Activated CD8-positive, alpha-beta T cell treated with anti-CD3 and anti-CD28 coated beads for 36 hours (primary cell): ENCODE measurements at regions not wholly inside any gene's neighbourhood (a gene's known extent, or its start where the extent isn't known, plus 50 kb on each side); places are given as distances from the start of the nearest gene placed in this dataset.
"Not testable (repeated sequence)": the region's sequence is repeated elsewhere in the genome, so short reads cannot be mapped to it uniquely, and the experiment has no call there.

Source experiments
- ATAC-seq: fragments of 200-7000 bp; cut with Tn5 transposase; one replicate; pipeline ENCODE4 v1.10.0; 2021; ENCODE audit warnings: mild to moderate bottlenecking, moderate library complexity
- CTCF ChIA-PET: fragments of 350-600 bp; sonication (Branson Sonifier 250); formaldehyde crosslinking; loops from one replicate; lab custom pipeline; 2021; ENCODE audit warnings: antibody characterized with exemption; lab: Charles Lee
- POLR2A ChIA-PET: fragments of 350-600 bp; sonication (Branson Sonifier 250); formaldehyde crosslinking; loops from one replicate; lab custom pipeline; 2021; ENCODE audit warnings: antibody characterized with exemption; lab: Charles Lee
- DNase-seq: peaks from one replicate; pipeline ENCODE4 v3.0.0-alpha.2; 2020
- H3K27ac Mint-ChIP-seq: one replicate; pipeline ENCODE4 v1.8.0; 2021; ENCODE audit warnings: mild to moderate bottlenecking, mixed read lengths
- H3K27me3 Mint-ChIP-seq: one replicate; pipeline ENCODE4 v1.8.0; 2021; ENCODE audit warnings: mixed read lengths
- H3K36me3 Mint-ChIP-seq: one replicate; pipeline ENCODE4 v1.8.0; 2021; ENCODE audit warnings: low read depth, mixed read lengths
- H3K4me1 Mint-ChIP-seq: one replicate; pipeline ENCODE4 v1.8.0; 2021; ENCODE audit warnings: low read depth, mixed read lengths
- H3K4me3 Mint-ChIP-seq: one replicate; pipeline ENCODE4 v1.8.0; 2021; ENCODE audit warnings: mild to moderate bottlenecking, moderate library complexity, mixed read lengths
- H3K9me3 Mint-ChIP-seq: one replicate; pipeline ENCODE4 v1.8.0; 2021; ENCODE audit warnings: mixed read lengths
- intact Hi-C: fragments of 100-400 bp; cut with micrococcal nuclease; formaldehyde crosslinking; loops from one replicate; pipeline ENCODE4 v1.10.0; 2022
- TF ChIP-seq, protein P1 (sequence below): fragments of 200-600 bp; IDR thresholded peaks from one replicate; pipeline ENCODE4 v1.8.0; 2022; ENCODE audit warnings: antibody characterized with exemption, mild to moderate bottlenecking

DNA sequence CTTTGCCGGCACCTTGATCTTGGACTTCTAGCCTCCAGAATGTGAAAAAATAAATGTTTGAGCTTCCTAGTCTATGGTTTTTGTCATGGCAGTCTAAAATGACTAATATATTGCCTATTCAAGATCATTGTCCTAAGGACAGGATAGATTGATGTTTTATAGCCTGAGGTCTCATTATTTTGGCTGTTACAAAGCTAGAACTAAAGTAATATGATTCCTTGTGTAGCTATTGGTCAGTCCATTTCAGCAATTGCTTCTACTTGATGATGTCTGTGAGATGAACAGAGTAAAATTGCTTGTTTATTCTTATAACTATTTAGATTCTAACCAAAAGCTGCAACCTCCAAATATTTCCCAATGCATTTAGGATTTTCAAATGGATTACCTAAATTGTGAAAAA lies 145.0 kb downstream of the HRH4 start:
- ChIA-PET CTCF (interaction anchor here (1.0 to 1.7 kb wide), 2 partner anchors 62 to 121 kb away, joined by 3 to 12 read pairs; no protein-coding TSS in a partner anchor), POLR2A (no interaction called here)
- Mint-ChIP-seq H3K4me3 (no peak overlapping the region), H3K4me1 (no peaks in the 10 kb centered on the region), H3K9me3 (no peaks in the 10 kb centered on the region), H3K27me3 (peaks cover 2% of the 10 kb centered on the region), H3K27ac (no peak overlapping the region), H3K36me3 (no peaks in the 10 kb centered on the region)
- intact Hi-C loops: no loop called here
- ATAC-seq: no peak
- TF ChIP-seq, protein P1, sequence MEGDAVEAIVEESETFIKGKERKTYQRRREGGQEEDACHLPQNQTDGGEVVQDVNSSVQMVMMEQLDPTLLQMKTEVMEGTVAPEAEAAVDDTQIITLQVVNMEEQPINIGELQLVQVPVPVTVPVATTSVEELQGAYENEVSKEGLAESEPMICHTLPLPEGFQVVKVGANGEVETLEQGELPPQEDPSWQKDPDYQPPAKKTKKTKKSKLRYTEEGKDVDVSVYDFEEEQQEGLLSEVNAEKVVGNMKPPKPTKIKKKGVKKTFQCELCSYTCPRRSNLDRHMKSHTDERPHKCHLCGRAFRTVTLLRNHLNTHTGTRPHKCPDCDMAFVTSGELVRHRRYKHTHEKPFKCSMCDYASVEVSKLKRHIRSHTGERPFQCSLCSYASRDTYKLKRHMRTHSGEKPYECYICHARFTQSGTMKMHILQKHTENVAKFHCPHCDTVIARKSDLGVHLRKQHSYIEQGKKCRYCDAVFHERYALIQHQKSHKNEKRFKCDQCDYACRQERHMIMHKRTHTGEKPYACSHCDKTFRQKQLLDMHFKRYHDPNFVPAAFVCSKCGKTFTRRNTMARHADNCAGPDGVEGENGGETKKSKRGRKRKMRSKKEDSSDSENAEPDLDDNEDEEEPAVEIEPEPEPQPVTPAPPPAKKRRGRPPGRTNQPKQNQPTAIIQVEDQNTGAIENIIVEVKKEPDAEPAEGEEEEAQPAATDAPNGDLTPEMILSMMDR: no peak
- DNase-seq: no peak

DNA sequence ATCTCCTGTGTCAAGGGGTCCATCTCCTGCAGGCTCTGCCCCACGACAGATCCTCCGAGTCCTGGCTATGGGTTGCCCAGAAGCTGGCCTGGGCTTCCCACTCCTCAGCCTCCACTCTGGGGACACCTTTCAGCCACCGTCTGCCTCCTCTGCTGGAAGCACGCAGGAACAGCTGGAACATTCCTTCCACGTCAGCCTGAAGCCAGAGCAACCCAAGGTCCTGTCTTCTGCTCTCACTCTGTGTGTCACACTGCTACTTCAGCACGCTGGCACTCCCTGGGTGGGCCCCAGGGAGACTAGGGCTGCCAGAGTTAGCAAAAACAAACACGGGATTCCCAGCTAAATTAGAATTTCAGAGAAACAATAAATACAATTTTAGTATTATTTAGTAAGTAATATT lies 148.8 kb downstream of the HRH4 start:
- Mint-ChIP-seq H3K4me1 (no peaks in the 10 kb centered on the region), H3K9me3 (no peaks in the 10 kb centered on the region), H3K27ac (no peak overlapping the region), H3K4me3 (no peak overlapping the region), H3K27me3 (no peaks in the 10 kb centered on the region), H3K36me3 (no peaks in the 10 kb centered on the region)
- CTCF ChIA-PET: no interaction called here
- POLR2A ChIA-PET: no interaction called here
- TF ChIP-seq, protein P1: no peak
- no peak for DNase-seq
- intact Hi-C loops: no loop called here
- ATAC-seq: no peak

- intact Hi-C loops: no loop called here
- H3K36me3 Mint-ChIP-seq: no peaks in the 10 kb centered on the region
- no peak overlapping the region for H3K27ac Mint-ChIP-seq
- no peaks in the 10 kb centered on the region for H3K9me3 Mint-ChIP-seq
- H3K4me3 Mint-ChIP-seq: no peak overlapping the region
- no peaks in the 10 kb centered on the region for H3K27me3 Mint-ChIP-seq
- DNase-seq (no peak), ATAC-seq (no peak)
- ChIA-PET POLR2A (no interaction called here), CTCF (interaction anchor here (1.1 kb wide), 2 partner anchors 116 to 123 kb away, joined by 3 read pairs; no protein-coding TSS in a partner anchor)
- H3K4me1 Mint-ChIP-seq: no peaks in the 10 kb centered on the region
- TF ChIP-seq, protein P1: no peak
These were observed 150.6 kb downstream of the HRH4 start for GRCh38 chr18:24611075-24611474.

GRCh38 chr18:24613896-24614640 lies 153.6 kb downstream of the HRH4 start:
- Mint-ChIP-seq H3K27me3 (no peaks in the 10 kb centered on the region), H3K4me3 (no peak overlapping the region), H3K4me1 (no peaks in the 10 kb centered on the region), H3K36me3 (no peaks in the 10 kb centered on the region), H3K27ac (no peak overlapping the region), H3K9me3 (no peaks in the 10 kb centered on the region)
- DNase-seq (no peak), ATAC-seq (no peak)
- intact Hi-C loops: no loop called here
- TF ChIP-seq, protein P1: no peak
- POLR2A ChIA-PET: no interaction called here
- CTCF ChIA-PET: no interaction called here

GRCh38 chr18:24616653-24617052 lies 156.2 kb downstream of the HRH4 start:
- intact Hi-C loops: no loop called here
- TF ChIP-seq, protein P1: no peak
- DNase-seq: no peak
- no peaks in the 10 kb centered on the region for H3K4me1 Mint-ChIP-seq
- H3K27ac Mint-ChIP-seq: no peak overlapping the region
- H3K4me3 Mint-ChIP-seq: no peak overlapping the region
- H3K27me3 Mint-ChIP-seq: no peaks in the 10 kb centered on the region
- POLR2A ChIA-PET: interaction anchor here (0.8 kb wide), 1 partner anchor 247 kb away, joined by 3 read pairs; no protein-coding TSS in a partner anchor
- CTCF ChIA-PET: interaction anchor here (1.0 kb wide), 1 partner anchor 17 kb away, joined by 5 read pairs; no protein-coding TSS in a partner anchor
- ATAC-seq: no peak
- H3K9me3 Mint-ChIP-seq: no peaks in the 10 kb centered on the region
- H3K36me3 Mint-ChIP-seq: no peaks in the 10 kb centered on the region

- H3K4me1 Mint-ChIP-seq, POLR2A ChIA-PET, DNase-seq, ATAC-seq, CTCF ChIA-PET, H3K27ac Mint-ChIP-seq, intact Hi-C loops, H3K36me3 Mint-ChIP-seq, H3K9me3 Mint-ChIP-seq, H3K4me3 Mint-ChIP-seq, H3K27me3 Mint-ChIP-seq: not testable (repeated sequence)
These were observed 164.0 kb downstream of the HRH4 start for GRCh38 chr18:24624421-24624820.
